A673 (cell line): ENCODE measurements at regions not wholly inside any gene's neighbourhood (a gene's known extent, or its start where the extent isn't known, plus 50 kb on each side); places are given as distances from the start of the nearest gene placed in this dataset.

Source experiments
- BruUV-seq: library from RNA; stranded (reverse); fragments of 400-500 nt; replicated peaks from 2 replicates; lab custom pipeline; 2021; lab: Mats Ljungman, UMichigan
- CTCF ChIA-PET: fragments of 300-600 bp; sonication (Branson Sonifier 250); formaldehyde crosslinking; loops from one replicate; lab custom pipeline; 2022; ENCODE audit warnings: antibody characterized with exemption; lab: Charles Lee
- POLR2A ChIA-PET: fragments of 300-600 bp; sonication (Branson Sonifier 250); formaldehyde crosslinking; loops from one replicate; lab custom pipeline; 2022; ENCODE audit warnings: antibody characterized with exemption; ENCODE audit not compliant: low non-redundant PET; lab: Charles Lee
- DNase-seq: peaks from one replicate; pipeline ENCODE4 v3.0.0-alpha.2; 2015; ENCODE audit warnings: low spot score
- H3K27ac ChIP-seq: fragments of 200-600 bp; sonication (generic); 2 replicates; pipeline ENCODE4 v1.5.1; 2016; ENCODE audit warnings: mixed run types, low read depth, mild to moderate bottlenecking, mixed read lengths, antibody characterized with exemption, low read length; ENCODE audit not compliant: poor library complexity, severe bottlenecking
- H3K27me3 ChIP-seq: fragments of 200-600 bp; sonication (generic); replicated peaks from 2 replicates; pipeline ENCODE4 v1.6.1; 2017; ENCODE audit warnings: mixed run types, low read depth, mild to moderate bottlenecking, mixed read lengths, antibody characterized with exemption, low read length; ENCODE audit not compliant: insufficient read depth, poor library complexity
- H3K36me3 ChIP-seq: fragments of 200-600 bp; sonication (generic); 2 replicates; pipeline ENCODE4 v1.6.1; 2016; ENCODE audit warnings: mixed run types, mild to moderate bottlenecking, mixed read lengths, antibody characterized with exemption, low read length; ENCODE audit not compliant: insufficient read depth, poor library complexity, severe bottlenecking
- H3K4me1 ChIP-seq: fragments of 200-600 bp; sonication (generic); 2 replicates; pipeline ENCODE4 v1.6.1; 2017; ENCODE audit warnings: mixed run types, mild to moderate bottlenecking, mixed read lengths, antibody characterized with exemption, low read length; ENCODE audit not compliant: insufficient read depth, poor library complexity, severe bottlenecking
- H3K4me3 ChIP-seq: fragments of 200-600 bp; sonication (generic); 2 replicates; pipeline ENCODE4 v1.5.1; 2016; ENCODE audit warnings: low read depth, mixed run types, mild to moderate bottlenecking, mixed read lengths, low read length; ENCODE audit not compliant: poor library complexity, severe bottlenecking
- H3K9me3 ChIP-seq: fragments of 200-600 bp; sonication (generic); 2 replicates; pipeline ENCODE4 v1.6.1; 2016; ENCODE audit warnings: mixed run types, low read depth, mild to moderate bottlenecking, mixed read lengths, antibody characterized with exemption, low read length; ENCODE audit not compliant: poor library complexity, severe bottlenecking
- CTCF ChIP-seq: fragments of 300-800, 200-600 bp; sonication (generic); conservative IDR thresholded peaks from 2 replicates; pipeline ENCODE4 v1.5.1; 2017; ENCODE audit warnings: low read depth, mild to moderate bottlenecking, antibody characterized with exemption, low read length, moderate library complexity, mixed read lengths
- EZH2 ChIP-seq: fragments of 200-600 bp; sonication (generic); IDR thresholded peaks from 2 replicates; pipeline ENCODE4 v1.6.1; 2017; ENCODE audit warnings: borderline replicate concordance, low read depth, mild to moderate bottlenecking, mixed read lengths, antibody characterized with exemption, low read length; ENCODE audit not compliant: poor library complexity, severe bottlenecking
- intact Hi-C: fragments of 100-400 bp; cut with micrococcal nuclease; formaldehyde crosslinking; loops from one replicate; pipeline ENCODE4 v1.10.0; 2022; ENCODE audit not compliant: unreplicated experiment

GRCh38 chr4:127251423-127251822 lies 381.3 kb upstream of the INTU start:
- BruUV-seq, result no TSS peak
- ChIA-PET POLR2A (no interaction called here), CTCF (no interaction called here)
- DNase-seq, result peak; percentile 66
- Histone ChIP-seq H3K27ac (no peak overlapping the region), H3K27me3 (no peaks in the 10 kb centered on the region), H3K36me3 (no peaks in the 10 kb centered on the region), H3K4me1 (no peaks in the 10 kb centered on the region), H3K9me3 (no peaks in the 10 kb centered on the region), H3K4me3 (no peak overlapping the region)
- no peak for TF ChIP-seq EZH2
- TF ChIP-seq CTCF, result no peak
- intact Hi-C loops, result no loop called here

GRCh38 chr4:127256500-127256899 lies 376.3 kb upstream of the INTU start:
- TF ChIP-seq CTCF (no peak), EZH2 (no peak)
- CTCF ChIA-PET, result no interaction called here
- Histone ChIP-seq H3K36me3 (no peaks in the 10 kb centered on the region), H3K27me3 (no peaks in the 10 kb centered on the region), H3K27ac (no peak overlapping the region), H3K4me3 (no peak overlapping the region), H3K4me1 (no peaks in the 10 kb centered on the region), H3K9me3 (no peaks in the 10 kb centered on the region)
- DNase-seq, result no peak
- intact Hi-C loops, result no loop called here
- BruUV-seq, result no TSS peak
- POLR2A ChIA-PET, result interaction anchor here (0.6 kb wide), 1 partner anchor 289 kb away, joined by 3 read pairs; no protein-coding TSS in a partner anchor

GRCh38 chr4:127261476-127261875 lies 371.3 kb upstream of the INTU start:
- DNase-seq, result no peak
- H3K36me3 ChIP-seq, result no peaks in the 10 kb centered on the region
- no peak for TF ChIP-seq EZH2
- no peak for TF ChIP-seq CTCF
- ChIA-PET CTCF (no interaction called here), POLR2A (no interaction called here)
- no peaks in the 10 kb centered on the region for H3K4me1 ChIP-seq
- no TSS peak for BruUV-seq
- H3K27me3 ChIP-seq, result no peaks in the 10 kb centered on the region
- no peak overlapping the region for H3K27ac ChIP-seq
- intact Hi-C loops, result no loop called here
- no peaks in the 10 kb centered on the region for H3K9me3 ChIP-seq
- no peak overlapping the region for H3K4me3 ChIP-seq
